K562 (cell line): ENCODE measurements at regions not wholly inside any gene's neighbourhood (a gene's known extent, or its start where the extent isn't known, plus 50 kb on each side); places are given as distances from the start of the nearest gene placed in this dataset.

Experiments
- ATAC-seq: fragments of 200-7000 bp; cut with Tn5 transposase; 3 replicates; pipeline ENCODE4 v1.9.1; 2020; ENCODE audit warnings: moderate library complexity
- BruUV-seq: library from RNA; stranded (reverse); fragments of 400-500 nt; replicated peaks from 2 replicates; lab custom pipeline; 2021; lab: Mats Ljungman, UMichigan
- CTCF ChIA-PET: fragments of 300-600 bp; formaldehyde crosslinking; extraction: SDS; loops from one replicate; lab custom pipeline; 2021; ENCODE audit warnings: low intra/inter-chr PET ratio; lab: Yijun Ruan, JAX
- POLR2A ChIA-PET: fragments of 300-600, 350-650 bp; sonication (Branson Sonifier 250); formaldehyde crosslinking; extraction: SDS; loops from one replicate; lab custom pipeline; 2021; ENCODE audit warnings: antibody characterized with exemption, inconsistent platforms; lab: Yijun Ruan, JAX
- DNase-seq, 4 experiments: peaks; one replicate each; pipeline versions ENCODE4 v3.0.0 to v3.0.0-alpha.2; 2011 to 2018; ENCODE audit warnings: low spot score in 3 of 4, mixed read lengths in 3 of 4; ENCODE audit errors: extremely low read depth in 1 of 4
- FAIRE-seq: peaks from 2 replicates; lab custom pipeline; 2011; peaks lifted over from hg19 to GRCh38; lab: Jason Lieb, UNC
- H2AFZ ChIP-seq: 2 replicates; pipeline ENCODE4 v1.6.0; 2011; ENCODE audit warnings: low read depth, low read length, control low read depth, inconsistent platforms
- H3K27ac ChIP-seq: fragments of 200-600 bp; 3 replicates; pipeline ENCODE4 v1.8.0; 2011; ENCODE audit warnings: low read depth, mild to moderate bottlenecking, control low read depth, inconsistent platforms, low read length, moderate library complexity, mixed read lengths; ENCODE audit errors: extremely low read depth
- H3K27me3 ChIP-seq, 2 experiments: fragments of 300-600 bp in 1 of 2; 2 replicates in 1 of 2; 3 replicates in 1 of 2; pipeline versions ENCODE4 v1.6.0 to v1.8.0; 2011; ENCODE audit warnings: inconsistent platforms in 2 of 2, low read length in 2 of 2, mild to moderate bottlenecking in 1 of 2, mixed read lengths in 1 of 2, moderate library complexity in 1 of 2; ENCODE audit not compliant: control insufficient read depth in 2 of 2, insufficient read depth in 2 of 2
- H3K36me3 ChIP-seq: fragments of 300-600 bp; 3 replicates; pipeline ENCODE4 v1.8.0; 2011; ENCODE audit warnings: mild to moderate bottlenecking, low read length, inconsistent platforms; ENCODE audit not compliant: control insufficient read depth, insufficient read depth
- H3K4me1 ChIP-seq, 2 experiments: fragments of 200-600 bp in 1 of 2; replicated peaks in 1 of 2; 2 replicates in 1 of 2; 3 replicates in 1 of 2; pipeline versions ENCODE4 v1.5.1 to v1.8.0; 2011; ENCODE audit warnings: inconsistent platforms in 2 of 2, low read length in 2 of 2, mild to moderate bottlenecking in 1 of 2, mixed read lengths in 1 of 2, moderate library complexity in 1 of 2; ENCODE audit not compliant: control insufficient read depth in 2 of 2, insufficient read depth in 2 of 2
- H3K4me2 ChIP-seq: 2 replicates; pipeline ENCODE4 v1.6.1; 2011; ENCODE audit warnings: low read length, control low read depth, inconsistent platforms, mixed read lengths; ENCODE audit not compliant: insufficient read depth
- H3K4me3 ChIP-seq: fragments of 200-600 bp; sonication (generic), shearing (Covaris generic); 2 replicates; pipeline ENCODE4 v1.5.1; 2016; ENCODE audit warnings: control low read depth, inconsistent platforms
- H3K79me2 ChIP-seq: fragments of 200-600 bp; 3 replicates; pipeline ENCODE4 v1.8.0; 2011; ENCODE audit warnings: low read length, inconsistent platforms; ENCODE audit not compliant: control insufficient read depth, insufficient read depth
- H3K9ac ChIP-seq, 2 experiments: 2 replicates each; pipeline versions ENCODE4 v1.6.0 to v1.6.1; 2011; ENCODE audit warnings: low read depth in 2 of 2, low read length in 2 of 2, control low read depth in 1 of 2, inconsistent platforms in 1 of 2, mild to moderate bottlenecking in 1 of 2, mixed read lengths in 1 of 2; ENCODE audit not compliant: insufficient read depth in 1 of 2
- H3K9me1 ChIP-seq: one replicate; pipeline ENCODE4 v1.6.0; 2011; ENCODE audit warnings: inconsistent platforms, mild to moderate bottlenecking, low read length, moderate library complexity; ENCODE audit not compliant: control insufficient read depth, insufficient read depth
- H3K9me3 ChIP-seq: replicated peaks from 2 replicates; pipeline ENCODE4 v1.5.1; 2011; ENCODE audit warnings: low read depth, low read length, inconsistent platforms; ENCODE audit not compliant: control insufficient read depth, insufficient read depth
- H4K20me1 ChIP-seq: replicated peaks from 2 replicates; pipeline ENCODE4 v1.6.1; 2011; ENCODE audit warnings: low read length, inconsistent platforms, mixed read lengths; ENCODE audit not compliant: control insufficient read depth, insufficient read depth
- KAT8 ChIP-seq: fragments of 450-650 bp; IDR thresholded peaks from 2 replicates; pipeline ENCODE4 v1.6.1; 2016; ENCODE audit warnings: low read depth, mild to moderate bottlenecking
- MYC ChIP-seq, 2 experiments: fragments of 250-450 bp in 1 of 2; sonication (Bioruptor Pico) in 1 of 2; IDR thresholded peaks; 2 replicates each; pipeline versions ENCODE4 v1.5.1 to v1.6.1; 2012 to 2021; ENCODE audit warnings: low read depth in 2 of 2, borderline replicate concordance in 1 of 2, improper control_type of control experiment in 1 of 2, low read length in 1 of 2, mild to moderate bottlenecking in 1 of 2, moderate library complexity in 1 of 2
- NUFIP1 ChIP-seq: fragments of 450-650 bp; IDR thresholded peaks from 2 replicates; pipeline ENCODE4 v1.6.1; 2018; ENCODE audit not compliant: partially characterized antibody
- POLR3G ChIP-seq: IDR thresholded peaks from 2 replicates; pipeline ENCODE4 v1.6.1; 2011; ENCODE audit not compliant: insufficient read length, insufficient replicate concordance; ENCODE audit errors: extremely low read depth
- SIN3B ChIP-seq: fragments of 450-650 bp; IDR thresholded peaks from 2 replicates; pipeline ENCODE4 v1.6.1; 2017; ENCODE audit warnings: low read depth, mild to moderate bottlenecking, moderate library complexity
- TAL1 ChIP-seq: fragments of 450-650 bp; IDR thresholded peaks from 2 replicates; pipeline ENCODE4 v1.6.1; 2016; ENCODE audit warnings: mild to moderate bottlenecking
- ZBTB33 ChIP-seq: sonication (generic); formaldehyde crosslinking; IDR thresholded peaks from 2 replicates; pipeline ENCODE4 v1.8.1; 2023; ENCODE audit warnings: mild to moderate bottlenecking, missing genetic modification reagents
- ZNF584 ChIP-seq: fragments of 200-800 bp; sonication (Bioruptor generic); IDR thresholded peaks from 2 replicates; pipeline ENCODE4 v1.6.1; 2016; ENCODE audit warnings: low read depth, mild to moderate bottlenecking, missing genetic modification characterization, missing compliant biosample characterization
- whole genome bisulfite sequencing: fragments of 100-300 bp; shearing (Covaris generic); methylation state at CpG from one replicate; pipeline ENCODE4 v1.1.6; 2016; ENCODE audit warnings: low coverage, mixed read lengths; ENCODE audit not compliant: insufficient coverage; ENCODE audit errors: missing lambda C conversion rate; 5-methylcytosine and 5-hydroxymethylcytosine counted together
- in situ Hi-C: fragments of 300-500 bp; cut with MboI; formaldehyde crosslinking; loops from 4 replicates; pipeline ENCODE4 v1.15.0; 2018; ENCODE audit warnings: inconsistent platforms, mixed read lengths
- intact Hi-C: fragments of 100-400 bp; cut with micrococcal nuclease; formaldehyde crosslinking; loops from 2 replicates; pipeline ENCODE4 v1.14.2; 2022

- TF ChIP-seq NUFIP1 (no peak), MYC (IDR thresholded peaks at IDR 0.05; ENCODE audit: low read depth, low read length) (no peak), MYC (CRISPR knock-in tag; IDR thresholded peaks at IDR 0.05; ENCODE audit: borderline replicate concordance, low read depth) (no peak), TAL1 (no peak), ZNF584 (CRISPR knock-in tag) (no peak), KAT8 (no peak), ZBTB33 (CRISPR knock-in tag) (no peak), POLR3G (no peak), SIN3B (no peak)
- ChIA-PET POLR2A (no interaction called here), CTCF (no interaction called here)
- H3K27me3 ChIP-seq, result no peaks in the 10 kb centered on the region
- H4K20me1 ChIP-seq, result no peaks in the 10 kb centered on the region
- no peak overlapping the region for H3K9ac ChIP-seq
- H3K4me2 ChIP-seq, result no peak overlapping the region
- FAIRE-seq (no peak), DNase-seq (no peak), ATAC-seq (no peak)
- 0% methylated on average over 3 of the region's 3 CpGs for WGBS
- no peaks in the 10 kb centered on the region for H3K9me3 ChIP-seq
- H3K27ac ChIP-seq, result no peak overlapping the region
- H3K4me1 ChIP-seq, result no peaks in the 10 kb centered on the region
- in situ Hi-C loops, result no loop called here
- no peaks in the 10 kb centered on the region for H3K36me3 ChIP-seq
- H2AFZ ChIP-seq, result no peak overlapping the region
- no peaks in the 10 kb centered on the region for H3K79me2 ChIP-seq
- BruUV-seq, result no TSS peak
- intact Hi-C loops, result no loop called here
- no peaks in the 10 kb centered on the region for H3K9me1 ChIP-seq
- H3K4me3 ChIP-seq, result no peak overlapping the region
Measured at GRCh38 chr16:76748461-76749348, 442.3 kb upstream of the MON1B start.
